MM.1S (cell line): ENCODE measurements at regions not wholly inside any gene's neighbourhood (a gene's known extent, or its start where the extent isn't known, plus 50 kb on each side); places are given as distances from the start of the nearest gene placed in this dataset.

Experiments used
- DNase-seq: peaks from one replicate; pipeline ENCODE4 v3.0.0-alpha.2; 2015
- H2AFZ ChIP-seq: fragments of 300-600 bp; sonication (generic); 2 replicates; pipeline ENCODE4 v1.6.0; 2016; ENCODE audit warnings: antibody characterized with exemption, low read length
- H3F3A ChIP-seq: fragments of 300-600 bp; sonication (generic); 2 replicates; pipeline ENCODE4 v1.6.1; 2016; ENCODE audit warnings: mild to moderate bottlenecking, antibody characterized with exemption, low read length, moderate library complexity, mixed read lengths; ENCODE audit not compliant: insufficient read depth
- H3K27ac ChIP-seq: fragments of 300-600 bp; sonication (generic); 2 replicates; pipeline ENCODE4 v1.5.1; 2016; ENCODE audit warnings: mild to moderate bottlenecking, low read length
- H3K27me3 ChIP-seq: fragments of 300-600 bp; sonication (generic); replicated peaks from 2 replicates; pipeline ENCODE4 v1.6.0; 2016; ENCODE audit warnings: low read length; ENCODE audit not compliant: insufficient read depth
- H3K36me3 ChIP-seq: fragments of 300-600 bp; sonication (generic); replicated peaks from 2 replicates; pipeline ENCODE4 v1.6.1; 2016; ENCODE audit warnings: mild to moderate bottlenecking, low read length, mixed read lengths; ENCODE audit not compliant: insufficient read depth
- H3K4me1 ChIP-seq: fragments of 300-600 bp; sonication (generic); 2 replicates; pipeline ENCODE4 v1.6.1; 2016; ENCODE audit warnings: low read length, mixed read lengths
- H3K4me2 ChIP-seq: fragments of 300-600 bp; sonication (generic); 2 replicates; pipeline ENCODE4 v1.6.0; 2016; ENCODE audit warnings: low read depth, low read length
- H3K4me3 ChIP-seq: fragments of 300-600 bp; sonication (generic); 2 replicates; pipeline ENCODE4 v1.5.1; 2016; ENCODE audit warnings: low read length, mixed read lengths
- H3K79me2 ChIP-seq: fragments of 300-600 bp; sonication (generic); 2 replicates; pipeline ENCODE4 v1.6.1; 2016; ENCODE audit warnings: mixed run types, low read length, mixed read lengths
- H3K9ac ChIP-seq: fragments of 300-600 bp; sonication (generic); 2 replicates; pipeline ENCODE4 v1.6.1; 2016; ENCODE audit warnings: low read length, mixed read lengths
- H3K9me2 ChIP-seq: fragments of 300-600 bp; sonication (generic); replicated peaks from 2 replicates; pipeline ENCODE4 v1.6.1; 2016; ENCODE audit warnings: mild to moderate bottlenecking, low read length, mixed read lengths; ENCODE audit not compliant: insufficient read depth
- H3K9me3 ChIP-seq: fragments of 300-600 bp; sonication (generic); replicated peaks from 2 replicates; pipeline ENCODE4 v1.6.1; 2016; ENCODE audit warnings: mild to moderate bottlenecking, low read length, mixed read lengths; ENCODE audit not compliant: insufficient read depth
- H4K20me1 ChIP-seq: fragments of 300-600 bp; sonication (generic); 2 replicates; pipeline ENCODE4 v1.6.1; 2016; ENCODE audit warnings: mild to moderate bottlenecking, low read length, moderate library complexity, mixed read lengths; ENCODE audit not compliant: insufficient read depth
- CTCF ChIP-seq: fragments of 300-600 bp; sonication (generic); IDR thresholded peaks from 2 replicates; pipeline ENCODE4 v1.5.1; 2016; ENCODE audit warnings: antibody characterized with exemption, low read length, mixed read lengths
- EZH2 ChIP-seq: fragments of 300-600 bp; sonication (generic); optimal IDR thresholded peaks from 2 replicates; pipeline ENCODE3; 2017; ENCODE audit warnings: low read depth, mild to moderate bottlenecking, antibody characterized with exemption, low read length, mixed read lengths
- EZH2phosphoT487 ChIP-seq: fragments of 300-600 bp; sonication (generic); IDR thresholded peaks from 2 replicates; pipeline ENCODE4 v1.6.1; 2018; ENCODE audit warnings: antibody characterized with exemption, low read length

DNA sequence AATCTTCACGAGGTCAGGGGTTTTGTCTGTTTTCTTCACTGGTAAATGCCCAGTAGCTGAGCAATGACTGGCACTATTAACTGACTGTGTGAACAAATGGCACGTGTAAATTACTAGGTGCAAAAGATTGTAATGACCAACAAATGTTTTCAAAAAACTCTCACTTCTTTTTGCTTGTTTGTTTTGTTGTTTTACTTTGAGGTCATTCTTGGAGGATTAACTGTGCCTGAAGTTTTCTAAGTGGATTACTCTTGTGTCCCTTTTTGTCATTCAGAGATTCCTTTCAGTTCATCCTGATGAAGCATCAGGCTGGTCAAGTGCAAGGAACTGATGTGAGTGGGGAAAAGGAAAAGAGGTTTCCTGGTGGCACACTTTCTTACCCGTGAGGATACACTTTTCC, 74.4 kb upstream of the PPP1R3C start:
- Histone ChIP-seq H3K4me1 (peaks cover 5% of the 10 kb centered on the region), H3K9me3 (no peaks in the 10 kb centered on the region), H3K36me3 (no peaks in the 10 kb centered on the region), H4K20me1 (no peaks in the 10 kb centered on the region), H2AFZ (no peak overlapping the region), H3K4me2 (no peak overlapping the region), H3F3A (no peaks in the 10 kb centered on the region), H3K27me3 (no peaks in the 10 kb centered on the region), H3K79me2 (no peaks in the 10 kb centered on the region), H3K9me2 (no peaks in the 10 kb centered on the region), H3K4me3 (no peak overlapping the region), H3K27ac (no peak overlapping the region), H3K9ac (no peak overlapping the region)
- no peak for DNase-seq
- TF ChIP-seq EZH2phosphoT487: no peak
- TF ChIP-seq EZH2: no peak
- no peak for TF ChIP-seq CTCF

GRCh38 chr10:91705948-91706670, 73.2 kb upstream of the PPP1R3C start:
- Histone ChIP-seq H2AFZ (no peak overlapping the region), H4K20me1 (no peaks in the 10 kb centered on the region)

GRCh38 chr10:91702620-91703019, 69.7 kb upstream of the PPP1R3C start:
- H3K9me2 ChIP-seq: no peaks in the 10 kb centered on the region
- no peaks in the 10 kb centered on the region for H3K36me3 ChIP-seq
- no peak overlapping the region for H3K4me2 ChIP-seq
- H3K27ac ChIP-seq: no peak overlapping the region
- no peak for DNase-seq
- H3K4me1 ChIP-seq: no peaks in the 10 kb centered on the region
- no peaks in the 10 kb centered on the region for H3F3A ChIP-seq
- no peak for TF ChIP-seq EZH2phosphoT487
- H2AFZ ChIP-seq: no peak overlapping the region
- no peaks in the 10 kb centered on the region for H3K9me3 ChIP-seq
- H3K4me3 ChIP-seq: no peak overlapping the region
- H3K27me3 ChIP-seq: no peaks in the 10 kb centered on the region
- no peaks in the 10 kb centered on the region for H3K79me2 ChIP-seq
- no peaks in the 10 kb centered on the region for H4K20me1 ChIP-seq
- H3K9ac ChIP-seq: no peak overlapping the region

More at GRCh38 chr10:91705948-91706670, 73.2 kb upstream of the PPP1R3C start:
- H3K9me2 ChIP-seq: no peaks in the 10 kb centered on the region
- no peaks in the 10 kb centered on the region for H3F3A ChIP-seq
- no peak for DNase-seq
- no peaks in the 10 kb centered on the region for H3K9me3 ChIP-seq
- no peak overlapping the region for H3K9ac ChIP-seq
- no peaks in the 10 kb centered on the region for H3K27me3 ChIP-seq
- H3K4me2 ChIP-seq: no peak overlapping the region
- TF ChIP-seq EZH2phosphoT487: no peak
- H3K4me1 ChIP-seq: no peaks in the 10 kb centered on the region
- no peaks in the 10 kb centered on the region for H3K36me3 ChIP-seq
- H3K79me2 ChIP-seq: no peaks in the 10 kb centered on the region
- H3K4me3 ChIP-seq: no peak overlapping the region
- no peak overlapping the region for H3K27ac ChIP-seq

DNA sequence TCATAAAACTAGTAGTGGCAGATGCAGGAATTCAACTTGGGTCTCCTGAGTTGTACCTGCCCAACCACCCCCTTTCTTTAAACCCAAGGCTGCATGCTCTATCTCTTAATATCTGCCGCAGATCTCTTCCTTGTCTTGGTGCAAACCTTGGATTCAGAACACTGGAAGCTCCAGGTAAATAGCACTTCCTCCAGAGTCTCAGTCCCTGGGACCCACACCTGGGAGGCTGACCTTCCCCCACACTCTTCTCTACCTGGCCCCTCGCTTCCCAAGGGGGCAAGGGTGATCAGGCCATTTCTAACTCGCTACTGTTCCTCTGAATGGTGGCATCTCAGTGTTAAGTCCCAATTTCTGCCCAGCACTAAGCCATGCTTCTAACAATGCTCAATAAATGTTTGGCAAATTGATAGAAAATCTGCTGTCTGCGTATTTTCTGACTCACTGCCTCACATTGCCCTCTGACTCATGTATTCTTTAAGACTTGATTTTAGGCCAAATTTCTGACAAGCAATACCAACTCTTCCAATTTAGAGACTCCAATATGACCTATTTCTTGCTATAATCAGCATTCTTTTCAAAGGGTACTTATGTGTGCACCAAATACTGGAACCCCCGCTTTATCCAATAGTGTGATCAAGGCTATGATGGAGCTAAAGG, 68.0 kb upstream of the PPP1R3C start:
- Histone ChIP-seq H3K36me3 (no peaks in the 10 kb centered on the region), H3K79me2 (no peaks in the 10 kb centered on the region), H3K4me2 (no peak overlapping the region), H2AFZ (no peak overlapping the region), H3K4me3 (no peak overlapping the region), H3K9me2 (no peaks in the 10 kb centered on the region), H3K27ac (no peak overlapping the region), H3K9ac (no peak overlapping the region), H3K9me3 (no peaks in the 10 kb centered on the region), H3K4me1 (no peaks in the 10 kb centered on the region), H3K27me3 (no peaks in the 10 kb centered on the region), H4K20me1 (no peaks in the 10 kb centered on the region), H3F3A (no peaks in the 10 kb centered on the region)
- TF ChIP-seq CTCF (no peak), EZH2phosphoT487 (no peak), EZH2 (no peak)
- no peak for DNase-seq
